ENCODE measurements at regions not wholly inside any gene's neighbourhood (a gene's known extent, or its start where the extent isn't known, plus 50 kb on each side); places are given as distances from the start of the nearest gene placed in this dataset.
"Not testable (repeated sequence)": the region's sequence is repeated elsewhere in the genome, so short reads cannot be mapped to it uniquely, and the experiment has no call there.

DNA sequence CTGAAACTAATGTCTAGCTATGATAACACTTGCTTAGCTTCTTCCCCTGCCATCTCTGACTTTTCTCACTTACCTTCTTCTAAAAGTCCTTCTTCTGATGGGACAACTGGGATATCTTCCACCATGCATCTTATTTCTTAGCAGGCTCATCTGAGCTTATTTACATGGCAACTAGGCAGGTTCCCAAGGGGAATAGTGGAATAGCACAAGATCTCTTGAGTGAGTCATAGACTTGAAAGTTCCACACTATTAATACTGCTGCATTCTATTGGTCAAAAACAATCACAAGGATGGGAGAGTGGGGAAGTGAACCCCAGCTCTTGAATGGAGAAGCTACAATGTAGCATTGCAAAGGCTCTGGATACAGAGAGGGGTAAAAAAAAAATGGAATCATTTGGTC lies 142.1 kb downstream of the HAO1 start:
- Histone ChIP-seq H3K14ac (ENCODE audit: low read length) (no peak overlapping the region), H3K23ac (ENCODE audit: low read depth, low read length, poor library complexity) (no peak overlapping the region), H2BK12ac (ENCODE audit: low read length) (no peak overlapping the region), H2AK5ac (ENCODE audit: low read depth, low read length) (no peak overlapping the region), H3K79me1 (ENCODE audit: low read depth, low read length) (no peaks in the 10 kb centered on the region), H3K4me1 (ENCODE audit: control insufficient read depth in 2 of 2, insufficient read depth in 1 of 2, low read depth in 1 of 2, low read length in 2 of 2) (no peaks in the 10 kb centered on the region), H3K4ac (ENCODE audit: low read length) (no peak overlapping the region), H3K27me3 (ENCODE audit: control insufficient read depth in 3 of 3, insufficient read depth in 3 of 3, low read depth in 1 of 3, low read length in 3 of 3) (no peaks in the 10 kb centered on the region), H3K4me2 (ENCODE audit: insufficient read depth, low read length, poor library complexity, severe bottlenecking) (no peak overlapping the region), H2BK5ac (ENCODE audit: low read length) (no peak overlapping the region), H3K18ac (ENCODE audit: low read length) (no peak overlapping the region), H4K91ac (ENCODE audit: low read depth, low read length, poor library complexity) (no peak overlapping the region), H2BK15ac (ENCODE audit: low read length) (no peak overlapping the region), H3K36me3 (replicated peaks in 1 of 2; ENCODE audit: control insufficient read depth in 2 of 2, insufficient read depth in 2 of 2, low read length in 2 of 2) (no peaks in the 10 kb centered on the region), H2BK120ac (ENCODE audit: low read depth, low read length) (no peak overlapping the region), H2AFZ (ENCODE audit: low read length) (no peak overlapping the region), H3K9ac (ENCODE audit: low read depth, low read length, poor library complexity) (no peak overlapping the region), H4K8ac (ENCODE audit: low read depth, low read length) (no peak overlapping the region), H3K27ac (replicated peaks; ENCODE audit: low read length) (no peak overlapping the region), H3K9me3 (replicated peaks in 1 of 2; ENCODE audit: control insufficient read depth in 2 of 2, insufficient read depth in 1 of 2, low read depth in 1 of 2, low read length in 2 of 2) (no peaks in the 10 kb centered on the region), H3K4me3 (ENCODE audit: low read length in 2 of 2) (no peak overlapping the region)
- no peak for DNase-seq (ENCODE audit: low spot score)

DNA sequence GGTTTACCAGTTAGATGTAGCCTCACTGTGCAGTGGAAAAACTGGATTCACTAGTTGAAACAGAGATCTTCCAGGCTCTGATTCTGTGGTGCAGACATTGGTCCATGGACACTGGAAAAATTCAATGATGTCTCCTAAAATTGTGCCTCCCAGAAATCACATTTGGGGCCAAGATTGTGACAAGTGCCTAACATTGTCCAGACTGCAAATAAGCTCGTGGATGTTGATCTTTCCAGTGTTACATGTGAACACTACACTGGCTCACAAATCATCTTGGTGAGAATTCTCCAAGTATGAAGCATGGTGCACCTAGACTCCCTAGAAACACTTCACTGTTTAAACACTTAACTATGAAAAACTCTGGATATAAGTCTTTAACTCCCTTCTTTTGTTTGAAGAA lies 140.4 kb downstream of the HAO1 start:
- H4K91ac ChIP-seq (ENCODE audit: low read depth, low read length, poor library complexity): no peak overlapping the region
- no peak overlapping the region for H3K23ac ChIP-seq (ENCODE audit: low read depth, low read length, poor library complexity)
- no peak overlapping the region for H3K9ac ChIP-seq (ENCODE audit: low read depth, low read length, poor library complexity)
- H3K4me1 ChIP-seq (ENCODE audit: control insufficient read depth in 2 of 2, insufficient read depth in 1 of 2, low read depth in 1 of 2, low read length in 2 of 2): no peaks in the 10 kb centered on the region
- H3K27me3 ChIP-seq (ENCODE audit: control insufficient read depth in 3 of 3, insufficient read depth in 3 of 3, low read depth in 1 of 3, low read length in 3 of 3): no peaks in the 10 kb centered on the region
- no peak overlapping the region for H2AFZ ChIP-seq (ENCODE audit: low read length)
- H2BK15ac ChIP-seq (ENCODE audit: low read length): no peak overlapping the region
- no peak overlapping the region for H3K4me2 ChIP-seq (ENCODE audit: insufficient read depth, low read length, poor library complexity, severe bottlenecking)
- H2BK12ac ChIP-seq (ENCODE audit: low read length): no peak overlapping the region
- no peaks in the 10 kb centered on the region for H3K9me3 ChIP-seq (replicated peaks in 1 of 2; ENCODE audit: control insufficient read depth in 2 of 2, insufficient read depth in 1 of 2, low read depth in 1 of 2, low read length in 2 of 2)
- H3K18ac ChIP-seq (ENCODE audit: low read length): no peak overlapping the region
- H3K14ac ChIP-seq (ENCODE audit: low read length): no peak overlapping the region
- H3K27ac ChIP-seq (replicated peaks; ENCODE audit: low read length): no peak overlapping the region
- H3K79me1 ChIP-seq (ENCODE audit: low read depth, low read length): no peaks in the 10 kb centered on the region
- H2AK5ac ChIP-seq (ENCODE audit: low read depth, low read length): no peak overlapping the region
- no peak for DNase-seq (ENCODE audit: low spot score)
- no peak overlapping the region for H3K4ac ChIP-seq (ENCODE audit: low read length)
- no peak overlapping the region for H2BK120ac ChIP-seq (ENCODE audit: low read depth, low read length)
- no peak overlapping the region for H3K4me3 ChIP-seq (ENCODE audit: low read length in 2 of 2)
- WGBS, 2 donors (ENCODE audit: extremely low coverage in 2 of 2, insufficient read length in 2 of 2, insufficient replicate concordance in 1 of 2): no CpG with 5 or more reads among the region's 1 CpG
- no peak overlapping the region for H4K8ac ChIP-seq (ENCODE audit: low read depth, low read length)
- no peak overlapping the region for H2BK5ac ChIP-seq (ENCODE audit: low read length)
- H3K36me3 ChIP-seq (replicated peaks in 1 of 2; ENCODE audit: control insufficient read depth in 2 of 2, insufficient read depth in 2 of 2, low read length in 2 of 2): no peaks in the 10 kb centered on the region

DNA sequence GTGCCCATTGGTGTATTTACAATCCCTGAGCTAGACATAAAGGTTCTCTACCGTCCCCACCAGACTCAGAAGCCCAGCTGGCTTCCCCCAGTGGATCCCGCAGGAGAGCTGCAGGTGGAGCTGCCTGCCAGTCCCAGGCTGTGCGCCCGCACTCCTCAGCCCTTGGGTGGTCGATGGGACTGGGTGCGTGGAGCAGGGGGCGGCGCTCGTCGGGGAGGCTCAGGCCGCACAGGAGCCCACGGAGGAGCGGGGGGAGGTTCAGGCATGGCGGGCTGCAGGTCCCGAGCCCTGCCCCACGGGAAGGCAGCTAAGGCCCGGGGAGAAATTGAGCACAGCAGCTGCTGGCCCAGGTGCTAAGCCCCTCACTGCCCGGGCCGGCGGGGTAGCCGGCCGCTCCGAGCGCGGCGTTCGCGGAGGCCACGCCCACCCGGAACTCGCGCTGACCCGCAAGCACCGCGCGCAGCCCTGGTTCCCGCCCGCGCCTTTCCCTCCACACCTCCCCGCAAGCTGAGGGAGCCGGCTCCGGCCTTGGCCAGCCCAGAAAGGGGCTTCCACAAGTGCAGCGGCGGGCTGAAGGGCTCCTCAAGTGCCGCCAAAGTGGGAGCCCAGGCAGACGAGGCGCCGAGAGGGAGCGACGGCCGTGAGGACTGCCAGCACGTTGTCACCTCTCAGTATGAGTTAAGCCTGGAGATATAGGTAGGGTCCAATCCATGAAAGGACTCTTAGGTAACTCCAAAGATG lies 136.7 kb downstream of the HAO1 start:
- H3K4ac ChIP-seq (ENCODE audit: low read length); H3K9me3 ChIP-seq (replicated peaks in 1 of 2; ENCODE audit: control insufficient read depth in 2 of 2, insufficient read depth in 1 of 2, low read depth in 1 of 2, low read length in 2 of 2); H3K9ac ChIP-seq (ENCODE audit: low read depth, low read length, poor library complexity); H3K27me3 ChIP-seq (ENCODE audit: control insufficient read depth in 3 of 3, insufficient read depth in 3 of 3, low read depth in 1 of 3, low read length in 3 of 3); H2AK5ac ChIP-seq (ENCODE audit: low read depth, low read length); H2BK15ac ChIP-seq (ENCODE audit: low read length); H3K23ac ChIP-seq (ENCODE audit: low read depth, low read length, poor library complexity); H2BK120ac ChIP-seq (ENCODE audit: low read depth, low read length); H3K4me3 ChIP-seq (ENCODE audit: low read length in 2 of 2); H4K8ac ChIP-seq (ENCODE audit: low read depth, low read length); H2AFZ ChIP-seq (ENCODE audit: low read length); H3K14ac ChIP-seq (ENCODE audit: low read length); H3K4me2 ChIP-seq (ENCODE audit: insufficient read depth, low read length, poor library complexity, severe bottlenecking); H2BK5ac ChIP-seq (ENCODE audit: low read length); H3K79me1 ChIP-seq (ENCODE audit: low read depth, low read length); H2BK12ac ChIP-seq (ENCODE audit: low read length); H3K27ac ChIP-seq (replicated peaks; ENCODE audit: low read length); H3K18ac ChIP-seq (ENCODE audit: low read length); H4K91ac ChIP-seq (ENCODE audit: low read depth, low read length, poor library complexity); H3K4me1 ChIP-seq (ENCODE audit: control insufficient read depth in 2 of 2, insufficient read depth in 1 of 2, low read depth in 1 of 2, low read length in 2 of 2); H3K36me3 ChIP-seq (replicated peaks in 1 of 2; ENCODE audit: control insufficient read depth in 2 of 2, insufficient read depth in 2 of 2, low read length in 2 of 2); DNase-seq (ENCODE audit: low spot score): not testable (repeated sequence)
- no CpG with 5 or more reads among the region's 52 CpGs for WGBS, 2 donors (ENCODE audit: extremely low coverage in 2 of 2, insufficient read length in 2 of 2, insufficient replicate concordance in 1 of 2)

DNA sequence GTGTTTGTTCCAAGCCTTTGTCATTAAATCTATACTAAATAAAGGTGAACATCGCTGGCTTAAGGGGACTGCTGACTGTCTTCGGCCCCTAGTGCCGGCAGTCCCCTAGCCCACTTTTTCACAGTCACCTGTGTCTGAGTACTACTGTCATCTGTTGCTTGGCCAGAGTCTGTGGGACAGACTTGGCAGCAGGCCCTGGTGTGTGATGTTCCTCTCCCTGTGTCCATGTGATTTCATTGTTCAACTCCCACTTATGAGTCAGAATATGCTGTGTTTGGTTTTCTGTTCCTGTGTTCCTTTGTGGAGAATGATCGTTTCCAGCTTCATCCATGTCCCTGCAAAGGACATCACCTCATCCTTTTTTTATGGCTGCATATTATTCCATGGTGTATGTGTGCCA lies 133.4 kb downstream of the HAO1 start:
- DNase-seq (ENCODE audit: low spot score): no peak
- Histone ChIP-seq H2BK12ac (ENCODE audit: low read length) (no peak overlapping the region), H2BK120ac (ENCODE audit: low read depth, low read length) (no peak overlapping the region), H3K9ac (ENCODE audit: low read depth, low read length, poor library complexity) (no peak overlapping the region), H4K91ac (ENCODE audit: low read depth, low read length, poor library complexity) (no peak overlapping the region), H2AK5ac (ENCODE audit: low read depth, low read length) (no peak overlapping the region), H3K9me3 (replicated peaks in 1 of 2; ENCODE audit: control insufficient read depth in 2 of 2, insufficient read depth in 1 of 2, low read depth in 1 of 2, low read length in 2 of 2) (peaks cover 0 to 2% of the 10 kb centered on the region in 2 donors), H2AFZ (ENCODE audit: low read length) (no peak overlapping the region), H3K4ac (ENCODE audit: low read length) (no peak overlapping the region), H3K36me3 (replicated peaks in 1 of 2; ENCODE audit: control insufficient read depth in 2 of 2, insufficient read depth in 2 of 2, low read length in 2 of 2) (no peaks in the 10 kb centered on the region), H3K27me3 (ENCODE audit: control insufficient read depth in 3 of 3, insufficient read depth in 3 of 3, low read depth in 1 of 3, low read length in 3 of 3) (no peaks in the 10 kb centered on the region), H3K18ac (ENCODE audit: low read length) (no peak overlapping the region), H3K23ac (ENCODE audit: low read depth, low read length, poor library complexity) (no peak overlapping the region), H3K14ac (ENCODE audit: low read length) (no peak overlapping the region), H2BK15ac (ENCODE audit: low read length) (no peak overlapping the region), H4K8ac (ENCODE audit: low read depth, low read length) (peak overlapping the region; percentile 17), H3K4me1 (ENCODE audit: control insufficient read depth in 2 of 2, insufficient read depth in 1 of 2, low read depth in 1 of 2, low read length in 2 of 2) (no peaks in the 10 kb centered on the region), H3K27ac (replicated peaks; ENCODE audit: low read length) (no peak overlapping the region), H2BK5ac (ENCODE audit: low read length) (no peak overlapping the region), H3K79me1 (ENCODE audit: low read depth, low read length) (no peaks in the 10 kb centered on the region), H3K4me3 (ENCODE audit: low read length in 2 of 2) (no peak overlapping the region), H3K4me2 (ENCODE audit: insufficient read depth, low read length, poor library complexity, severe bottlenecking) (no peak overlapping the region)
- WGBS, 2 donors (ENCODE audit: extremely low coverage in 2 of 2, insufficient read length in 2 of 2, insufficient replicate concordance in 1 of 2): no CpG with 5 or more reads among the region's 4 CpGs

Data from neuronal stem cell (in vitro differentiated cells).